Right lobe of liver (tissue), 6 donors: ENCODE measurements at regions not wholly inside any gene's neighbourhood (a gene's known extent, or its start where the extent isn't known, plus 50 kb on each side); places are given as distances from the start of the nearest gene placed in this dataset.

Experiments used
- ATAC-seq, 4 donors: fragments of 200-7000 bp; cut with Tn5 transposase; one replicate each; pipeline ENCODE4 v1.9.1; 2020; ENCODE audit warnings: mild to moderate bottlenecking in 4 of 4, moderate library complexity in 4 of 4
- DNase-seq, 3 donors: peaks; one replicate each; pipeline ENCODE4 v3.0.0-alpha.2; 2020
- H3K27ac ChIP-seq, 3 donors: fragments of 200-600 bp; one replicate each; pipeline ENCODE4 v1.8.0; 2022
- H3K27me3 ChIP-seq, 2 donors: fragments of 200-600 bp; one replicate each; pipeline ENCODE4 v1.8.0; 2022
- H3K36me3 ChIP-seq, 4 donors: fragments of 200-600 bp; sonication (generic) in 1 of 4; one replicate each; pipeline versions ENCODE4 v1.5.1 to v1.8.0; 2017 to 2022; ENCODE audit warnings: control low read depth in 1 of 4
- H3K4me1 ChIP-seq, 4 donors: fragments of 200-600 bp; sonication (generic) in 1 of 4; one replicate each; pipeline versions ENCODE4 v1.5.1 to v1.8.0; 2017 to 2022; ENCODE audit warnings: control low read depth in 1 of 4
- H3K4me3 ChIP-seq, 3 donors: fragments of 200-600 bp; one replicate each; pipeline ENCODE4 v1.8.0; 2022
- H3K9me3 ChIP-seq, 4 donors: fragments of 200-600 bp; sonication (generic) in 1 of 4; one replicate each; pipeline versions ENCODE4 v1.5.1 to v1.8.0; 2017 to 2022; ENCODE audit warnings: control low read depth in 1 of 4
- CTCF ChIP-seq, 4 donors: fragments of 200-600 bp in 3 of 4; fragments of 450-650 bp in 1 of 4; IDR thresholded peaks; one replicate each; pipeline versions ENCODE4 v1.5.1 to v1.8.0; 2016 to 2022; ENCODE audit warnings: antibody characterized with exemption in 4 of 4, mild to moderate bottlenecking in 2 of 4
- POLR2A ChIP-seq: fragments of 450-650 bp; IDR thresholded peaks from one replicate; pipeline ENCODE4 v1.6.1; 2017; ENCODE audit warnings: antibody characterized with exemption, mild to moderate bottlenecking
- WGBS: methylation state at CpG from one replicate; pipeline ENCODE4 v1.1.6; 2018; ENCODE audit warnings: low coverage, low lambda C conversion rate; ENCODE audit not compliant: insufficient coverage; ENCODE audit errors: missing lambda C conversion rate; 5-methylcytosine and 5-hydroxymethylcytosine counted together
- intact Hi-C, 2 donors: fragments of 100-400 bp; cut with DNase I; formaldehyde crosslinking; loops; one replicate each; pipeline versions ENCODE4 v1.11.2 to v1.14.1; 2022
- donor health status: DM: no; HTN: yes; CAD: no.
- donor health status: DM: no; HTN: no; CAD: no.
- donor health status: DM: no; HTN: no; CAD: no.
- donor health status: DM: no; HTN: yes; CAD: no.
- donor health status: DM: no; HTN: yes; CAD: no.

- H3K4me1 ChIP-seq = no peaks in the 10 kb centered on the region
- no peaks in the 10 kb centered on the region for H3K36me3 ChIP-seq
- no peaks in the 10 kb centered on the region for H3K9me3 ChIP-seq
- TF ChIP-seq CTCF (IDR thresholded peaks at IDR 0.05) = no peak
- no peak overlapping the region for H3K4me3 ChIP-seq
- no peaks in the 10 kb centered on the region for H3K27me3 ChIP-seq
- intact Hi-C loops = no loop called here
- DNase-seq = no peak
- ATAC-seq = no peak
- no peak overlapping the region for H3K27ac ChIP-seq
- WGBS = 53% methylated on average over 3 of the region's 3 CpGs
Measured at GRCh38 chr2:78682781-78683180, 342.7 kb upstream of the REG3G start.

- DNase-seq (no peak), ATAC-seq (no peak)
- no peak overlapping the region for H3K4me3 ChIP-seq
- intact Hi-C loops = no loop called here
- no peaks in the 10 kb centered on the region for H3K27me3 ChIP-seq
- TF ChIP-seq POLR2A (no peak), CTCF (IDR thresholded peaks at IDR 0.05) (no peak)
- 29% methylated on average over 3 of the region's 3 CpGs for WGBS
- no peaks in the 10 kb centered on the region for H3K4me1 ChIP-seq
- H3K9me3 ChIP-seq = no peaks in the 10 kb centered on the region
- no peaks in the 10 kb centered on the region for H3K36me3 ChIP-seq
- no peak overlapping the region for H3K27ac ChIP-seq
Measured at GRCh38 chr2:78686625-78687153, 338.8 kb upstream of the REG3G start.

- H3K27ac ChIP-seq = no peak overlapping the region
- H3K36me3 ChIP-seq = no peaks in the 10 kb centered on the region
- H3K9me3 ChIP-seq = no peaks in the 10 kb centered on the region
- no peak for ATAC-seq
- no peaks in the 10 kb centered on the region for H3K27me3 ChIP-seq
- 36% methylated on average over 3 of the region's 3 CpGs for WGBS
- DNase-seq = no peak
- intact Hi-C loops = no loop called here
- no peaks in the 10 kb centered on the region for H3K4me1 ChIP-seq
- TF ChIP-seq POLR2A (no peak), CTCF (IDR thresholded peaks at IDR 0.05) (no peak)
- H3K4me3 ChIP-seq = no peak overlapping the region
Measured at GRCh38 chr2:78699696-78700095, 325.8 kb upstream of the REG3G start.

GRCh38 chr2:78701546-78701945, 324.0 kb upstream of the REG3G start:
- TF ChIP-seq CTCF (IDR thresholded peaks at IDR 0.05) (no peak), POLR2A (no peak)
- no peak overlapping the region for H3K27ac ChIP-seq
- H3K36me3 ChIP-seq = no peaks in the 10 kb centered on the region
- DNase-seq (no peak), ATAC-seq (no peak)
- intact Hi-C loops = no loop called here
- H3K4me3 ChIP-seq = no peak overlapping the region
- 70% methylated on average over 15 of the region's 21 CpGs for WGBS
- no peaks in the 10 kb centered on the region for H3K9me3 ChIP-seq
- no peaks in the 10 kb centered on the region for H3K4me1 ChIP-seq
- H3K27me3 ChIP-seq = no peaks in the 10 kb centered on the region

GRCh38 chr2:78707776-78708386, 317.6 kb upstream of the REG3G start:
- Histone ChIP-seq H3K36me3 (no peaks in the 10 kb centered on the region), H3K27me3 (no peaks in the 10 kb centered on the region), H3K27ac (no peak overlapping the region), H3K4me3 (no peak overlapping the region), H3K9me3 (no peaks in the 10 kb centered on the region), H3K4me1 (no peaks in the 10 kb centered on the region)
- intact Hi-C loops = no loop called here
- DNase-seq (no peak), ATAC-seq (no peak)
- TF ChIP-seq POLR2A (no peak), CTCF (IDR thresholded peaks at IDR 0.05) (no peak)
